GM19463 (cell line): ENCODE measurements at regions not wholly inside any gene's neighbourhood (a gene's known extent, or its start where the extent isn't known, plus 50 kb on each side); places are given as distances from the start of the nearest gene placed in this dataset.
"Not testable (repeated sequence)": the region's sequence is repeated elsewhere in the genome, so short reads cannot be mapped to it uniquely, and the experiment has no call there.

ENCODE experiments used
- ATAC-seq: cut with Tn5 transposase; IDR thresholded peaks from one replicate; pipeline ENCODE4 v1.9.1; 2021; ENCODE audit warnings: mild to moderate bottlenecking, moderate library complexity; ENCODE audit not compliant: unreplicated experiment

- no peak for ATAC-seq
These were observed 984.4 kb downstream of the RAB28 start for GRCh38 chr4:12499693-12500092.

GRCh38 chr4:12495211-12495610 is 988.9 kb downstream of the RAB28 start:
- ATAC-seq = no peak

- no peak for ATAC-seq
These were observed 991.3 kb downstream of the RAB28 start for GRCh38 chr4:12492730-12493393.

GRCh38 chr4:12488672-12489071 is 995.5 kb downstream of the RAB28 start:
- ATAC-seq = no peak

- ATAC-seq = no peak
These were observed 997.1 kb downstream of the RAB28 start for GRCh38 chr4:12487000-12487399.

- no peak for ATAC-seq
These were observed 1012.1 kb downstream of the RAB28 start for GRCh38 chr4:12472087-12472486.

- no peak for ATAC-seq
These were observed 1012.9 kb downstream of the RAB28 start for GRCh38 chr4:12471193-12471592.

GRCh38 chr4:12461576-12461975 is 1022.6 kb downstream of the RAB28 start:
- ATAC-seq = not testable (repeated sequence)

- ATAC-seq = no peak
These were observed 1025.0 kb downstream of the RAB28 start for GRCh38 chr4:12459126-12459525.

- no peak for ATAC-seq
These were observed 1025.5 kb downstream of the RAB28 start for GRCh38 chr4:12458621-12459020.

GRCh38 chr4:12452291-12452690 is 1023.6 kb upstream of the HS3ST1 start:
- ATAC-seq = no peak

GRCh38 chr4:12447451-12447850 is 1018.8 kb upstream of the HS3ST1 start:
- ATAC-seq = no peak

- ATAC-seq = no peak
These were observed 1018.0 kb upstream of the HS3ST1 start for GRCh38 chr4:12446657-12447185.

- no peak for ATAC-seq
These were observed 1017.6 kb upstream of the HS3ST1 start for GRCh38 chr4:12446256-12446655.

- ATAC-seq = no peak
These were observed 1017.1 kb upstream of the HS3ST1 start for GRCh38 chr4:12445711-12446235.

GRCh38 chr4:12439633-12440305 is 1011.1 kb upstream of the HS3ST1 start:
- ATAC-seq = no peak

- not testable (repeated sequence) for ATAC-seq
These were observed 1002.6 kb upstream of the HS3ST1 start for GRCh38 chr4:12431259-12431658.

- no peak for ATAC-seq
These were observed 992.7 kb upstream of the HS3ST1 start for GRCh38 chr4:12421364-12421763.

GRCh38 chr4:12416755-12417154 is 988.1 kb upstream of the HS3ST1 start:
- no peak for ATAC-seq

GRCh38 chr4:12414181-12414812 is 985.6 kb upstream of the HS3ST1 start:
- no peak for ATAC-seq

- ATAC-seq = no peak
These were observed 982.4 kb upstream of the HS3ST1 start for GRCh38 chr4:12411072-12411471.
